GM19452 (cell line): ENCODE measurements at regions not wholly inside any gene's neighbourhood (a gene's known extent, or its start where the extent isn't known, plus 50 kb on each side); places are given as distances from the start of the nearest gene placed in this dataset.

ENCODE experiments used
- ATAC-seq: cut with Tn5 transposase; IDR thresholded peaks from one replicate; pipeline ENCODE4 v1.9.1; 2021; ENCODE audit not compliant: unreplicated experiment

DNA sequence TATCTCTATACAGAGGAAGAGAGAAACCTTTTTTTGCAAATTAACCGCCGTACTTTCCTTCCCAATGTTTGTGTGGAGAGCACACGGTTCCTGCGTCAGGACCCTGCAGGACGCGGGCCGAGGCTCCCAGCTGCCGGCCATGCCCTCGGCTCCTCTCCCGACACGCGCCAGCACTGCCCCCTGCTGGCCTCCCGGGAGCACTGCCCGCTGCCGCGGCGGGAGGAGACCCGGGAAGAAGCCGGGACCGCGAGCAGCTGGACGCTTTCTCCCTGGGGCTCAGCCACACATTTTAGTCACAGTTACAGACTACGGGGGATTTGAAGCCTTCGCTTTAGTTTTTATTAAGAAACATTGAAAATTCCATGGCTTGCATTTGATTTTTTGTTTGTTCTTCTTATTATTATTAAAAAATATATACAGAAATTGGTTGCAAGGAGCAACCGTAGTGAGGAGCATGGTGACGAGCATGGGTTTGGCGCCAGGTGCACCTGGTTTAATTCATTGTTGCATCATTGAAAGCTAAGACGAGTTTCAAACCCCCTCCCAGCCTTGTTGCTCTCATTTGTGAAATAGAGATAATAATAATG is 401.2 kb downstream of the GALR1 start:
- ATAC-seq = peak; percentile 84

DNA sequence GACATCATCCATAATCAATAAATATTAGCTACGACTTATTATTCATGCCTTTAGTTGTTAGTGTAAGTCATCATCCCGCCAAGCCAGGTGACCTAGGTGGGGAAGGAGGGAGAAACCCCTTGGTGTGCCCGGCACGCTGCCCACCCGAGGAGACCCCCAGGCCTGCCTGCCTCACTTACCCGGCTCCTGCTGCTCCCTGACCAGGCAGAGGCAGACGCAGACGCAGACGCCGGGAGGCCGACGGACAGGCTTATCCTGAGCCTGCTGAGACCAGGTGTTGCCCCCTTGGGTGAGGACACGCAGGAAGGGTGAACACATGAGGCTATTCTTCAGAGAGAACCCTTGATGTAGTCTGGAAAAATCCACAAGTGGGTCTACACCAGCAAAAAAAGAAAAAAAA is 401.8 kb downstream of the GALR1 start:
- ATAC-seq = no peak

DNA sequence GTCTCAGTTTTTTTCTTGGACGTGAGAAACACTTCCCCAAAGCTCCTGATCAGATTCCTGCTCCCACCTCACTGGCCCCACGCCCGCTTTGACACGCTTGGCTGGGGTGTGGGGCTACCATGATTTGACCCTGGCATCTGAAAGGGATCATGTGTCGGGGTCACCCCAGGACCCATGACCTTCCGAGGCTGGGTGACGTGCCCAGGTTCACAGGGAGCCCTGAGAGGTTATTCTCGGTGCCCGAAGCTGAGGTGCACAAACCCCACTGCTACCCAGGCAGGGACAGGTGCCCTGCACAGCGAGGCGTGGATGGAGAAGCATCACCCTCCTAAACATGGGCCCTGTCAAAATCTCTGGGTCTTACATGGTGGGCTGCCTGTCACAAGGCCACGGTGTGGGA is 404.1 kb downstream of the GALR1 start:
- no peak for ATAC-seq

DNA sequence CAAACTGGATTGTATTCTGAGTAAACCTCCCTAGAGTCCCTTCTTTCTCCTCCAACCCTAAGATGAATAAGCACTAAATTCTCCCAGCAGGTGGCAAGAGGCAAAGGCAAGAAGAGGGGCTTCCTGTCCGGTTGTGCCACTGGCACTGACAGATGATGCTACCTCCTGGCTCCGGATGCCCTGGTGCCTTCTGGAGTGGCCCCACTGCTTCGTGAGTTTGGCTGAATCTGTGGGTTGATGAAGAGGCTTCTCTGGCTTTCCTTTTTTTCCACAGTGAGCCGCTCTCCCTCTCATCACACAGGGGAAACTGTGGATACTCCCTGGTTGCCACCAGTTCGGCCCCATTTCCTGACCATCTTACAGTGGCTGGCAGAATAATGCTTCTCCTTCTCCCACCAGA is 404.7 kb downstream of the GALR1 start:
- ATAC-seq = no peak

DNA sequence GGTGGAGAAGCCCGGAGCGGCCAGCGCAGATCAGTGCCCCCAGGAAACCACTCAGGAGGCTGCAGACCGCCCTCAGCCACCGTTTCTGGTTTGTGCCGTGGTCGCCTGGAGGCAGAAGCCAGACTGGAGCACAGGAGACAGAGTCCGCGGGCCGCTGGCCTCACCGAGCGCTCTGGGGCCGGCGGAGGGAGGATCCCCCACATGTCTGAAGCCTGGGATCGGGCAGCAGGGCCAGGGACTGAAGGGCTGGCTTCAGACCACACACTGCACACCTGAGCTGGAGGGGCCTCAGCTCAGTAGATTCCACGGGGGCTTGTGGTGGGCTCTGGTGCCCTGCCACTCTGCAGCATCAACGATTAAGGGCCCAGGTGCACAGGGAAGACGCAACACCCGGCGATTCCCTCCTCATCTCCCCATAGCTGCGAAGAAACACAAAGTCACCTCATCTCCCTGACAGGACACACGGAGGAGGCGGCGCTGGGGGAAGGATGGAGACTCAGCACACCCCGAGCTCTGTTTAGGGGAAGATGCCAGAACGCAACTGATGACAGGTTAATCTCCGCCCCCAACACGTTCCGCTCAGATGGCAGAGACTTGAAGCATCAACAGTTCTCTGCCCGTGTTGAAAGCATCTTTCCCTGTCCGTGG is 408.1 kb downstream of the GALR1 start:
- ATAC-seq = no peak

DNA sequence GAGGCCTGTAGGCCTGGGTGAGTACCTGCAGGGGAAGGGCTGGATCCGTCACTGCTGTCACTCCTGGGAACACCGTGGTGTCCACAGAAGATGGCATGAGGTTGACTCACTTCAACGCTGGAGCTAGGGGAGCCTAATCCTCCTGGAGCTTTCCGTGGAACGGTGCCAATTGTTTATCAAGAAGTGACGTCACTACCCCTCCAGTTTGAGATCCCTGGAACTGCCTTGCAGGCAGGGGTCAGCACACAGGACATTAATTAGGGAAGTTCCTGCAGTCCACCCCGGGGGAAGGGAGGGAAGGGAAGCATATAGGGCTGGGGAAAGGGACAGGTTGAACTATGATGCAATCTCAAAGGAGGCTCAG is 408.6 kb downstream of the GALR1 start:
- no peak for ATAC-seq

DNA sequence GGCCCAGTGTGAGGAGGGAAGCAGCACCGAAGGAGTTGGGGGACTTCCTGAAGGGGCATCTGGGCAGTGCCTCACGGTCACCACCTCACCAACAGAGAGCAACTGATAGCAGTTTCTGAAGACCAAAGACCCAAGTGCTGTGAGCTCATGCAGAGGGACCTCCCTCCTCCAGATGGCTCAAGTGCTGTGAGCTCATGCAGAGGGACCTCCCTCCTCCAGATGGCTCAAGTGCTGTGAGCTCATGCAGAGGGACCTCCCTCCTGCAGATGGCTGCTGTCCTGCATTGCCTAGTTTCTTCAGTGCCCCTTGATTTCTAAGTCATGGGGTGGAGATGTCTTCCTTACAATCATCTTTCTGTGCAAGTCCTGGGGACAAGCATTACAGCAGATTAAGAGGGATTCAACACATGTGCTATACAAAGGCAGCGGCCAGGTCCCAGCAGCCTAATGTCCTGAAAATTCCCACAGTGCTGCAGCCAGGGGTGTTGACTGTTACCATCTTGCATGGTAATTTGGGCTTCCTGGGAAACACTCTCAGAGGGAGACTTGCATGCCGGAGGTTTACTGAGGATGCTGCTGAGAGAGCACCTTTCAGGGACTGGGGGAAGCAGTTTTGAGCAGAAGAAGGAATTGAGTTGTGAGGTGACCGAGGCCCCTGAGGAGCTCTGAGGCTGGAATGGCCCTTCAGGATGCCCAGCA is 409.3 kb downstream of the GALR1 start:
- ATAC-seq = no peak

DNA sequence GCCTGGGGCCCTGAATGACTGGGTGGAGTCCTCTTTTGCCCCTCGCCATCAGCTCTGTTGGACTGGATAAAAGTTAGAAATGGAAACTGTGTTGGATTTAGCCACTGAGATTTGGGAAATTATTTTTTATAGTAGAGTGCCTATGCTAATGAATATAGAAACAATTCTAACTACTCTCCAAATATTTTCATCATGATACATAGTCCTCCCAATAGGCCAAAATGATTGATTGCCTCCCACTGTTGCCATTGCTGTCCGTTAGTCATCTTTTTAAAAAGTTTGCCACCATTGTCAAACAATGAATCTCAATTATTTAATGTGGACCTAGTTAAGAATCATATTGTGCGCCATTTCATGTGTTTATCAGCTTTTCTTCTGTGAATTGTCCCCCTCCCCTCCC is 417.0 kb downstream of the GALR1 start:
- no peak for ATAC-seq

DNA sequence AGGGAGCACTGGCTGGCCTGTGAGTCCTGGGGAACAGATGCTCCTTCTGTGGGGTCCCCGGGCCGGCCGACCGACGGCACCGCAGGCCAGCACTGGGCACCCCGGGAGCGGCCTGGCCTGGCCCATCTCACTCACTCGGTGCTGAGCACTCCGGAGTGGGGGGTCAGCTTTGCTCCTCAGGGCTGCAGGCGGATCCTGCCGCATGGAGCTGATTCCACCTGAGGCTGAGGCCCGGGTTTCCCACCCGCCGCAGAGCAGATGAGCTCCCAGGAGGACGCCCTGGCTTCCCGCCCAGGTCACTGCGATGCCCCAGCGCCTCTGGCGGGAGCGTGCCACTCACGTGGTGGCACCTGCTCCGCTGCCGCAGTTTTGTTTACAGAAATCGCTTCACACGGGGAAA is 418.6 kb downstream of the GALR1 start:
- no peak for ATAC-seq

DNA sequence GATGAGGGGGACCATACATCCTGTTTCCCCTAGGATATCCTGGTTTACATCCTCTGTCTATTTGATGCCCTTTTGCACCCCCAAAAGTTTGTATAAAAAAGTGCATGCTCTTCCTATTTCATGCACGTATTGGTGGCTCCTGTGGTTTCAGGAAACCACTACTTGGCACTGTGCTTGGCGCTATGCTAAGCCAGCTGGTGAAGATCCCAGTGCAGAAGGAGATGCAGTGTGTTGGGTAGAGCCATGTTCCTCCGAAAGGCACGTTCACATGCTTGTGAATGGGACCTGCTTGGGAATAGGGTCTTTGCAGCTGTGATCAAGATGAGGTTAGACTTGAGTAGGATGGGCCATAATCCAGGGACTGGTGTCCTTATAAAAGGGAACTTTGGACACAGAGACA is 419.7 kb downstream of the GALR1 start:
- no peak for ATAC-seq

DNA sequence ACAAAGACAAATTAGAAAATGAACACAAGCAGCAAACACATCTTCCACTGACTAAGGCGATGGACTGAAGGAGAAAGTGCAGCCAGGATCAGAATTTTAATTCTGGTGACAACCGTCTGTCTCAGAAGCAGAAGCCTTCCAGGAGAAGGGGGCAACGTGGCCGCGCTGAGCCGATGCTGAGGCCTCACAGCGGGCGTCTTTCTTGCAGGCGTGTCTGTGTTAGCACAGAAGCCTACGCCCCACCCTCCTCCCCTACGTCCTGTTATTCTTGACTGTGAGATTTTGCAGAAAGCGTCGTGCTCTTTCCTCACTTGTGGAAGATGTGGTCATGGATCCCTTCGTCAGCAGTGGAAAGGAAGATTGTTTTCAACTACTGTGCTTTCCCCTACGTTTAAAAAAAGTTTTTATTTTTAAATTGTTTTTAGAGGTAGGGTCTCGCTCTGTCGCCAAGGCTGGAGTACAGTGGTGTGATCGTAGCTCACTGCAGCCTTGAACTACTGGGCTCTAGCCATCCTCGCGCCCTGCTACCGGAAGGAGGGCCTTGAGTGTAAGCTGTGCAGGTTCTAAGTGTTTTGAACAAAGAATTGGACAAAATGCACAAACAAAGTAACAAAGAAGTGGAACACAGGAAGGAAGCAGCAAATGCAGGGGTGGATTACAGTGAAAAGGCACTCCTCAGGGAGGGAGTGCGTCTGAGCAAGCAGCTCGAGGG is 422.0 kb downstream of the GALR1 start:
- ATAC-seq = no peak

DNA sequence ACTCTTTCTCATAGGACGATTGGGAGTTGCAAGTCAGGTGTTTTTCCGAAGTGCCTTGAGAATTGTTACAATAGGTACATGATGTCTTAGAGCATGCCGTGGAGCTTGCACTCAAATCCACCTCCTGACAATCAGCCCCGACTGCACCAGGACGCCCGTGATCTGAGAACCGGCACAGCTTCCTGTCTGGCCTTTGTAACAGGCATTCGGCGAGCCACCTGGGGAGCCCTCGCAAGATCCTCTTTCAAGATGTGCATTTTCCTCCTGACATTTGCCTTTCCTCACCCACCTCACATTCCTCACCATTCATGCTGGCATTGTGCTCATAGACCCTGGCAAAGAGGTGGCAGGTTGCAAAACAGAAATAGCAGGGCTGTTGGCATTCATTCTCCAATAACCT is 427.3 kb downstream of the GALR1 start:
- no peak for ATAC-seq

DNA sequence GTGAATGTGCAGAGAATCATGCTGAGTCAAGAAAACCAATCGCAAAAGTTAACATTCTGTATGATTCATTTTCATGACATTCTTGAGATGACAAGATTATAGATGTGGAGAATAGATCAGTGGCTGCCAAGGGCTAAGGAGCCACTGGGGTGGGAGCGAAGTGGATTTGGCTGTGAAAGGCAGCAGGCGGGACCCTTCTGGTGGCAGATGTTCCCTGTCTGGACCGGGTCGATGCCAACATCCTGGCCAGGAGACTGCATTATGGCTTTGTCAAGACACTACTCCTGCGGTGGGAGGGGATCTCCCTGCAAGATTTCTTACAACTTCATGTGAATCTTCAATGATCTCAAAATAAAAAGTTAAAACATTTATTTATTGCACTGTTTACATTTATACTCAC is 427.9 kb downstream of the GALR1 start:
- ATAC-seq = no peak

DNA sequence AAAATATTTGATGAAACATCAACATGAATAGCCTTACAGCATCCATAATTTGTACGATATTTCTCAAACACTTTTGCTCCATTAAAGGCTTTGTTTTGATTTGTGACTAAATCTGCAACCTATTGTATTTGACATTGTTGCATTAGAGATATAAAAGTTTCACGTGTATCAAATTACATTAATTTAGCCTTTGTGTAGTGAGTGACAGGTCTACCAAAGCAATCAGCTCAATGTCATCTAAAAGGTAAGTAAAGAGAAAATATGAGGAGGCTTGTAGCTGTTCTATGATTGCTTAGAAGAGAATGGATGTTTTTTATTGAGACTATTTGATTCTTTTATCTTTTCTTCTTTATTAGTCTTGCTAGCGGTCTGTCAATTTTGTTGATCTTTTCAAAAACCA is 430.2 kb downstream of the GALR1 start:
- no peak for ATAC-seq

DNA sequence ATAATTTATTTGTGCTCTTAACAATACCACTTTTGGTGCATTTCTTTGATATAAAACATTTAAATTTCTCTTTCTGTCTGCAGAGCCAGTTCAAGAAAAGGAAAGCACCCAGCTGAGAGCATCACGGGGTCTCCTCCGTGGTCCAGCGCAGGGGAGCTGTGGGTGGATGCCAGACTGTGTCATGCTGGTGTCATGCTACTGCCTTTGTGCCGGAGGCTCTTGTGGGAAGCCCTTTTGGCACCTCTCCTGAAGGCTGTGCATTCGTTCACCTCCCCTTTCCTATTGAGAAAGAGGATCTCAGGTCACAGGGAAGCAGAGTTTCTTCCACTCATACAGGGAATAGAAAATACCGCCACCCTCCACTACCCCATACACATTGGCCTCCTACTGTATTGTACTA is 450.4 kb downstream of the GALR1 start:
- ATAC-seq = no peak

DNA sequence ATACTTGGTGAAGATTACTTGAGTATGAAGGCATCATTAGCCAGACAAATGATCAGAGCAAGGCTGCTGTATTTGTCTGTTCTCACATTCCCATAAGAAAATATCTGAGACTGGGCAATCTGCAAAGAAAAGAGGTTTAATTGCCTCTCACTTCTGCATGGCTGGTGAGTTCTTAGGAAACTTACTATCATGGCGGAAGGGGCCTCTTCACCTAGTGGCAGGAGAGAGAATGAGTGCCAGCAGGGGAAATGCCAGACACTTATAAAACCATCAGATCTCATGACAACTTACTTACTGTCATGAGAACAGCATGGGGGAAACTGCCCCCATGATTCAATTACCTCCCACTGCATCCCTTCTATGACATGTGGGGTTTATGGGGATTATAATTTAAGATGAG is 452.3 kb downstream of the GALR1 start:
- ATAC-seq = no peak

DNA sequence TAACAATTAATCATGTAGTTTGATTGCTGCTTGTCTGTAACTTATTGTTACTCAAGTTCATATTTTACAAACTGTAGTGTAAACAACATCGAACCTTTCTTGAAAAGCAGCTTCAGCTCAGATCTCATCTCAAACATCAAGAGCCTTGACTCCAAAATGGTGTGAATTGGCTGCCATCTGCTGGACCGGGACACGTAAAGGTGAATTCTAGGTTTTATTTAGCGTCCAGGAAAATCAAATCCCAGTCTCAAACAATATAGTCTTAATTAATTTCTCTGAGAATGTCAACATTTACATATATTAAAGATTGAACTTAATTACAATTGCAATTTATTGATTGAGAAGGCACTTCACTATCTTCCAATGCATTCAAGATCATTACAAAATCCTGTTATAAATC is 453.0 kb downstream of the GALR1 start:
- no peak for ATAC-seq

DNA sequence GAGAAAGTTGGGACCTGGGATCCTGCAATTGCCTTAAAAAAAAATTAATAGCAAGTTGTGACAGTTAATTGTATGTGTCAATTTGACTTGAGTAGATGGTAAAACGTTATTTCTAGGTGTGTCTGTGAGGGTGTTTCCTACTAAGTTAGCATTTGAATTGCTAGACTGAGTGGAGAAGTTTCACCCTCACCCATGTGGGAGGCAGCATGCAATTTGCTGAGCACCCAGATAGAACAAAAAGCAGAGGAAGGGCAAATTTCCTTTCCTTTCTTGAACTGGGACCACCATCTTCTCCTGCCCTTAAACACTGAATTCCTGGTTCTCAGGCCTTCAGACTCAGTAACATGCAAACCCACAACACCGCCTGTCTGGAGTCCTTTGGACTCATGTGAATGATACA is 455.7 kb downstream of the GALR1 start:
- ATAC-seq = no peak

DNA sequence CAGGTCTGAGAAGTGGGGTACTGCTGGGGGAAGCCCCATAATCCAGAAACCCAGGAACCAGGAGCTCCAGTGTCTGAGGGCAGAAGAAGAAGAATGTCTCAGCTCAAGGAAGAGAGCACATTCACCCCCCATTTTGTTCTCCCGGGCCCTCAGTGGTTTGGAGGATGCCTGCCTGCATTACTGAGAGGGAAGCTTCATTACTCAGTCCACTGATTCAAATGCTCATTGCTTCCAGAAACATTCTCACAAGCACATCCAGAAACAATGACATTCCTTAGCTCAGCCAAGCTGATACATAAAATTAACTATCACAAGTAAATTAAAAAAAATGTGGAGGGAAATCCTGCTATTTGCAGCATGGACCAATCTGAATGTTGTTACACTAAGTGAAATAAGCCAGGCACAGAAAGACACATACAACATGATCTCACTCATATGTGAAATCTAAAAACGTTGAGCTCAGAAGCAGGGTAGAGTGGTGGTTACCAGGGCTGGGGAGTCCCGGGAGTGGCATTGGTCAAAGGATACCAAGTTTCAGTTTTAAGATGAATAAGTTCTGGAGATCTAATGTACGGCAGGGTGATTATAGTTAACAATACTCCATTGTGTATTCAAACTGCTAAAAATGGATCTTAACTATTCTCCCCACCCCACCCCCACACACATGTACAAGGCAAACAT is 459.3 kb downstream of the GALR1 start:
- peak; percentile 64 for ATAC-seq

DNA sequence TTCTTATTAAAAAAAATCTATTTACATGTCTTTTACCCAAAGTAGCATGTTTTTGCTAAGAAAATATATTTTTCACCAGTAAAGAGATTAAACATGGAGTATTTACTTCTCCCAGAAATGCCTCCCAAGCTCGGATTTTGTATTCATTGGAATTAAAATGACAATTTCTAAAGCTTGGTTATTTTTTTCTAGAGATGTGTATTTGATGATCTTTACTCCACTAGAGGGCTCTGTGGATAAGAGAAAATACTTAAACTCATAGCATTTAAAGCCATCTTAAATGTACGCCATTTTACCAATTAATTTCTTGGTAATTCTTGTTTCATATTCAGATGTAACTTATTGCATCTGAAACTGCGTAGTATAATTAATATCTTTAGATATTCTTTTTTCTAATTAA is 461.4 kb downstream of the GALR1 start:
- no peak for ATAC-seq

DNA sequence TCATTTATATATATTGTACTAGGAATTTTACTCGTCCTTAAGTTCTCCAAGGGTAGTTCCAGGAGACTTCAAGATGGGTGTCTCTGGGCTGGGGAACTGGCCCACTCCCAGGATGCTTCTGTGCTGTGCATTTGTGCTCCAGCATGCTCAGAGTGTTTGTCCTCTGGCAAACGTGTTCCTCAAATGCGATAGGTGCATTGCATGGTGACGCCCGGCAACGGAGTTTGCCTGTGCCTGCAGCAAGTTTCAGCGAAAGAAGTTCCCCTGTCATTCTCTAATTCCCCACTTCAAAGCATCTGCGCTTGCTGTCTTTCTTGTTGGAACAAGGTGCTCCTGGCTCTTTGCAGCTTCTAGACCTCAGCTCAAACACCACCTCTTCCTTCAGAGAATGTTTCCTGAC is 465.1 kb downstream of the GALR1 start:
- no peak for ATAC-seq

DNA sequence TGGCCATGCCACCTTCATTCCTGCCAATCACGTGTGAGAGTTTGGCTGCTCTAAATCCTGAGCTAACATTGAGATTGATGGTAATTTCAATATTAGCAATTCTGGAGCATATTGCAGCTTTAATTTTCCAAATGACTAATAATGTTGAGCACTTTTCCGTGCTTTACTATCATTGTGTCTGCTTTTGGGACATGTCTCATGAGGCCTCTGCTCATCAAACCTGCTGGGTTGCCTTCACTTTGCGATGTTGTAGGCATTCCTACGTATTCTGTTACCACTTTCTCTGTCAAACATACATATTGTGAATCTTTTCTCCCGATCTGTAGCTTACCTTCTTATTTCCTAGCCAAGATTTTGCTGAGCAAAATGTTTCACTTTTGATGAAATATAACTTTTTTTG is 466.6 kb downstream of the GALR1 start:
- ATAC-seq = no peak
